ENCODE measurements at regions not wholly inside any gene's neighbourhood (a gene's known extent, or its start where the extent isn't known, plus 50 kb on each side); places are given as distances from the start of the nearest gene placed in this dataset.

DNA sequence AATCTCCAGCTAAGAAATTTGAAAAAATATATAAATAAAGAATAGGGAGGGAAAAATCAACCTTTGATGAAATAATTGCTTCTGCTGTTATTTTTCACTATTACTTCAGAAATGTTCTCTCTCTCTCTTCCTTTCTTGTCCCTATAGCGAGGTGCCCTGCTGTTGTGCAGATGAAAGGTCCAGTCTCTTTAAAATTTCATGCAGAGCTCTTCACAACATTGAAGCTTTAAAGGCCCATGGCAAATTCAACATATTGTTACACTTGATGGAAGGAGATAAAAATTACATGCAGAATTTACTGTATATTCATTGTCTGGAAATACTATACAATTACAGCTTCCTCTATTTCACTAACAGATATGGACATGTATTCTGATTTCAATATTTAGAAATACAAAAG lies 86.4 kb upstream of the PSMD7 start:
- TF ChIP-seq, protein P1, sequence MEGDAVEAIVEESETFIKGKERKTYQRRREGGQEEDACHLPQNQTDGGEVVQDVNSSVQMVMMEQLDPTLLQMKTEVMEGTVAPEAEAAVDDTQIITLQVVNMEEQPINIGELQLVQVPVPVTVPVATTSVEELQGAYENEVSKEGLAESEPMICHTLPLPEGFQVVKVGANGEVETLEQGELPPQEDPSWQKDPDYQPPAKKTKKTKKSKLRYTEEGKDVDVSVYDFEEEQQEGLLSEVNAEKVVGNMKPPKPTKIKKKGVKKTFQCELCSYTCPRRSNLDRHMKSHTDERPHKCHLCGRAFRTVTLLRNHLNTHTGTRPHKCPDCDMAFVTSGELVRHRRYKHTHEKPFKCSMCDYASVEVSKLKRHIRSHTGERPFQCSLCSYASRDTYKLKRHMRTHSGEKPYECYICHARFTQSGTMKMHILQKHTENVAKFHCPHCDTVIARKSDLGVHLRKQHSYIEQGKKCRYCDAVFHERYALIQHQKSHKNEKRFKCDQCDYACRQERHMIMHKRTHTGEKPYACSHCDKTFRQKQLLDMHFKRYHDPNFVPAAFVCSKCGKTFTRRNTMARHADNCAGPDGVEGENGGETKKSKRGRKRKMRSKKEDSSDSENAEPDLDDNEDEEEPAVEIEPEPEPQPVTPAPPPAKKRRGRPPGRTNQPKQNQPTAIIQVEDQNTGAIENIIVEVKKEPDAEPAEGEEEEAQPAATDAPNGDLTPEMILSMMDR (IDR thresholded peaks at IDR 0.05): no peak
- TF ChIP-seq POLR2A (IDR thresholded peaks at IDR 0.05): no peak

All from right lobe of liver (tissue), 4 donors.